Breast epithelium (tissue), 4 donors: ENCODE measurements at regions not wholly inside any gene's neighbourhood (a gene's known extent, or its start where the extent isn't known, plus 50 kb on each side); places are given as distances from the start of the nearest gene placed in this dataset.
A peak's percentile ranks its signal among the peaks of the same experiment; 100 is the strongest.
"Not testable (repeated sequence)": the region's sequence is repeated elsewhere in the genome, so short reads cannot be mapped to it uniquely, and the experiment has no call there.

ENCODE experiments used
- DNase-seq, 2 donors: peaks; one replicate each; pipeline ENCODE4 v3.0.0-alpha.2; 2019; ENCODE audit warnings: low spot score in 2 of 2
- H3K27ac ChIP-seq, 2 donors: fragments of 200-600 bp; sonication (generic) in 1 of 2; one replicate each; pipeline ENCODE4 v1.5.1; 2016 to 2019; ENCODE audit warnings: mild to moderate bottlenecking in 1 of 2
- H3K27me3 ChIP-seq, 2 donors: fragments of 200-600 bp; sonication (generic) in 1 of 2; one replicate each; pipeline versions ENCODE4 v1.5.1 to v1.6.0; 2017 to 2019; ENCODE audit warnings: control low read depth in 1 of 2, mild to moderate bottlenecking in 1 of 2
- H3K36me3 ChIP-seq: fragments of 200-600 bp; one replicate; pipeline ENCODE4 v1.5.1; 2019
- H3K4me1 ChIP-seq, 2 donors: fragments of 200-600 bp; sonication (generic); one replicate each; pipeline ENCODE4 v1.5.1; 2016 to 2019; ENCODE audit warnings: control low read depth in 1 of 2
- H3K4me3 ChIP-seq, 3 donors: fragments of 200-600 bp; sonication (generic); 1 replicate in 2 of 3; 2 replicates in 1 of 3; pipeline ENCODE4 v1.5.1; 2016 to 2019; ENCODE audit warnings: mild to moderate bottlenecking in 3 of 3, moderate library complexity in 2 of 3
- H3K9me3 ChIP-seq, 2 donors: fragments of 200-600 bp; sonication (generic) in 1 of 2; one replicate each; pipeline ENCODE4 v1.5.1; 2016 to 2019; ENCODE audit warnings: control low read depth in 1 of 2
- POLR2A ChIP-seq: fragments of 450-650 bp; IDR thresholded peaks from one replicate; pipeline ENCODE4 v1.6.1; 2016; ENCODE audit warnings: antibody characterized with exemption, mild to moderate bottlenecking, moderate library complexity
- POLR2AphosphoS5 ChIP-seq, 3 donors: sonication (generic); formaldehyde crosslinking; IDR thresholded peaks; one replicate each; pipeline ENCODE4 v1.6.1; 2017; ENCODE audit warnings: antibody characterized with exemption in 3 of 3
- intact Hi-C: fragments of 100-400 bp; cut with DNase I; formaldehyde crosslinking; loops from one replicate; pipeline ENCODE4 v1.15.1; 2023; ENCODE audit warnings: low total_unique reads
- TF ChIP-seq, protein P1 (sequence below), 3 donors: fragments of 450-650 bp; IDR thresholded peaks; one replicate each; pipeline ENCODE4 v1.5.1; 2016 to 2017; ENCODE audit warnings: antibody characterized with exemption in 3 of 3, mild to moderate bottlenecking in 3 of 3, moderate library complexity in 3 of 3

DNA sequence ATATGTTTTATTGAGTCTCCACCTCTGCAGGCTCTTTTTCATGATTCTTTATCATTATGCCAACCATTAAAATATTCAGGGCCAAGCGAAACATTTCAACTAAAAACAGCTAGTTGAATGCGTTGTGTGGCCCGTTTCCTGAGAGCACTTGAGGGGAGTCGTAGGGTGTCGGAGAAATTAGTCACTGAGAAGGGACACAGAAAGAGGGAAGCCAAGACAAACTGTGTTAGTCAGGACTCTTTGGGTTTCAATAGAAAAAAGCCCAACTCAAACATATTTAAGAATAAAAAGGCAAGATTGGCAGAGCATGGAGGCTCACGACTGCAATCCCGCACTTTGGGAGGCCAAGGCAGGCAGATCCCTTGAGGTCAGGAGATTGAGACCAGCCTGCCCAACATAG is 58.9 kb downstream of the MAFB start:
- no peak for DNase-seq
- TF ChIP-seq, protein P1, sequence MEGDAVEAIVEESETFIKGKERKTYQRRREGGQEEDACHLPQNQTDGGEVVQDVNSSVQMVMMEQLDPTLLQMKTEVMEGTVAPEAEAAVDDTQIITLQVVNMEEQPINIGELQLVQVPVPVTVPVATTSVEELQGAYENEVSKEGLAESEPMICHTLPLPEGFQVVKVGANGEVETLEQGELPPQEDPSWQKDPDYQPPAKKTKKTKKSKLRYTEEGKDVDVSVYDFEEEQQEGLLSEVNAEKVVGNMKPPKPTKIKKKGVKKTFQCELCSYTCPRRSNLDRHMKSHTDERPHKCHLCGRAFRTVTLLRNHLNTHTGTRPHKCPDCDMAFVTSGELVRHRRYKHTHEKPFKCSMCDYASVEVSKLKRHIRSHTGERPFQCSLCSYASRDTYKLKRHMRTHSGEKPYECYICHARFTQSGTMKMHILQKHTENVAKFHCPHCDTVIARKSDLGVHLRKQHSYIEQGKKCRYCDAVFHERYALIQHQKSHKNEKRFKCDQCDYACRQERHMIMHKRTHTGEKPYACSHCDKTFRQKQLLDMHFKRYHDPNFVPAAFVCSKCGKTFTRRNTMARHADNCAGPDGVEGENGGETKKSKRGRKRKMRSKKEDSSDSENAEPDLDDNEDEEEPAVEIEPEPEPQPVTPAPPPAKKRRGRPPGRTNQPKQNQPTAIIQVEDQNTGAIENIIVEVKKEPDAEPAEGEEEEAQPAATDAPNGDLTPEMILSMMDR (IDR thresholded peaks at IDR 0.05) = no peak
- no peak for TF ChIP-seq POLR2A
- no peak for TF ChIP-seq POLR2AphosphoS5 (IDR thresholded peaks at IDR 0.05)
- H3K4me1 ChIP-seq = no peaks in the 10 kb centered on the region
- no peak overlapping the region for H3K27ac ChIP-seq
- no peak overlapping the region for H3K4me3 ChIP-seq
- H3K36me3 ChIP-seq = no peaks in the 10 kb centered on the region
- H3K27me3 ChIP-seq = no peaks in the 10 kb centered on the region
- intact Hi-C loops = no loop called here
- H3K9me3 ChIP-seq = peaks cover 0 to 6% of the 10 kb centered on the region in 2 donors

DNA sequence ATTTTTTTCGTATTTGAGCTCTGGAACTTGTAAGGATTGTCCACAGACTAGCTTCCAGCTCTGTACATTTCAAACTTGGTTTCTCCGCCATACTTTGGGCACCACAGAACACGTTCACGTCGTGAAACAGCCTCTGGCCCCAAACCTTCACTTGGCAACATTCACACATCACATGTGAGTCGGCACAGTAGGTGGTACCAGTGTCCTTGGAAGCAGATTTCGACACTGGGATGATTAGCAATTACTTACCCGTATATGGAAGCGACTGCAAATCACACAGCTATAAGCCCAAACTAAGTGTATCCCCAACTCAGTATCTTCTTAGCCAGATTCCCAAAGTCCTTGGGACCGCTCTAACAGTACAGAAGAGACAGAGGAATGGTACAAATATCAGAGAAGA is 60.2 kb downstream of the MAFB start:
- Histone ChIP-seq H3K27ac (no peak overlapping the region), H3K9me3 (peaks cover 0 to 6% of the 10 kb centered on the region in 2 donors), H3K4me3 (no peak overlapping the region), H3K36me3 (no peaks in the 10 kb centered on the region), H3K4me1 (no peaks in the 10 kb centered on the region), H3K27me3 (no peaks in the 10 kb centered on the region)
- DNase-seq = peak in 1 of 2 donors; percentile 54
- intact Hi-C loops = no loop called here
- TF ChIP-seq, protein P1 (IDR thresholded peaks at IDR 0.05) = no peak
- TF ChIP-seq POLR2AphosphoS5 (IDR thresholded peaks at IDR 0.05) (no peak), POLR2A (no peak)

DNA sequence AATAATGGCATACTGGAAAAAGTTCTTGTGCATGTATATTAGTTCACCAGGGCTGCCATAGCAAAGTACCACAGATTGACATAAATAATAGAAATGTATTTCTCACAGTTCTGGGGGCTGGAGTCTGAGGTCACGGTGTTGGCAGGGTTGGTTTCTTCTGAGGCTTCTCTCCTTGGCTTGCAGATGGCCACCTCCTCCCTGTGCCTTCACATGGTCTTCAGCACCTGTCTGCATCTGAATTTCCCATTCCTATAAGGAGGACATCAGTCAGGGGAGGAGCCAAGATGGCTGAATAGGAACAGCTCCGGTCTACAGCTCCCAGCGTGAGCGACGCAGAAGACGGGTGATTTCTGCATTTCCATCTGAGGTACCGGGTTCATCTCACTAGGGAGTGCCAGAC is 70.0 kb downstream of the MAFB start:
- not testable (repeated sequence) for H3K27ac ChIP-seq, DNase-seq, H3K27me3 ChIP-seq

DNA sequence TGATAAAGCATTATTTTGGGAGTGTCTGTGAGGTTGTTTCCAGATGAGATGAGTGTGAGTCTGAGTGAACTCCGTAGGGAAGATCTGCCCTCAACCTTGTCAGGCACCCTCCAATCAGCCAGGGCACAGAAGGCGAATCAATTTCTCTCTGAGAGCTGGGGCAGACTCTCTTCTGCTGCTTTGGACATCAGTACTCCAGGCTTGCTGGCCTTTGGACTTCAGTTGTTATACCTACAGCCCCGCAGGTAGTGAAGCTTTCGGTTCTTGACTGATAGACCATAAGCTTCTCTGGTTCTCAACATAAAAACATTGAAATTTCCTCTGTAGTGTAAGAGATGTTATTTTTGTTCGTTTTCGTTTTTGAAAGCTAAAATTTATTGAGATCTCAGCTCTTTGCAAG is 71.4 kb downstream of the MAFB start:
- intact Hi-C loops = no loop called here
- H3K36me3 ChIP-seq = no peaks in the 10 kb centered on the region
- no peak overlapping the region for H3K27ac ChIP-seq
- DNase-seq = no peak
- H3K27me3 ChIP-seq = no peaks in the 10 kb centered on the region
- no peaks in the 10 kb centered on the region for H3K9me3 ChIP-seq
- no peaks in the 10 kb centered on the region for H3K4me1 ChIP-seq
- H3K4me3 ChIP-seq = no peak overlapping the region
- TF ChIP-seq, protein P1 (IDR thresholded peaks at IDR 0.05) = no peak
- no peak for TF ChIP-seq POLR2AphosphoS5 (IDR thresholded peaks at IDR 0.05)
- TF ChIP-seq POLR2A = no peak

More for the DNA sequence above, 70.0 kb downstream of the MAFB start:
- H3K4me1 ChIP-seq, intact Hi-C loops, H3K36me3 ChIP-seq, H3K4me3 ChIP-seq, H3K9me3 ChIP-seq: not testable (repeated sequence)

DNA sequence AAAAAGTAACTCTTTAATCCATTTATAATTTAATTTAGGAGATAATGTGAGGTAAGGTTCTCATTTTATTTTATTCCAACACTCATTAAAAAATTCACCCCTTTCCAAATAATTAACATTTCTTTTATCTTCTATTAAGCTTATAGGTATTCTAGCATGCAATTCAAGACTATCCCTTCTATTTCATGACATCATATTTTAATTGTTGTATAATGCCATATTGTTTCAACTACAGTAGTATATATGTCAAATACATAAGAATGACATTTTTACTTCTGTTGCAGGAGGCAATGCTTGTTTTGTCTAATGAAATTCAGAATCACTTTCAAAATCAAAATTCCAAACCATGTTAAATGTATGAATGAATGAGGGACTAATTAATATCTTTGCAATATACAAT is 76.2 kb downstream of the MAFB start:
- H3K4me3 ChIP-seq = no peak overlapping the region
- DNase-seq = no peak
- H3K4me1 ChIP-seq = no peaks in the 10 kb centered on the region
- no peak for TF ChIP-seq POLR2A
- TF ChIP-seq, protein P1 (IDR thresholded peaks at IDR 0.05) = no peak
- no peak for TF ChIP-seq POLR2AphosphoS5 (IDR thresholded peaks at IDR 0.05)
- no peaks in the 10 kb centered on the region for H3K36me3 ChIP-seq
- intact Hi-C loops = no loop called here
- H3K9me3 ChIP-seq = no peaks in the 10 kb centered on the region
- H3K27ac ChIP-seq = no peak overlapping the region
- H3K27me3 ChIP-seq = no peaks in the 10 kb centered on the region

DNA sequence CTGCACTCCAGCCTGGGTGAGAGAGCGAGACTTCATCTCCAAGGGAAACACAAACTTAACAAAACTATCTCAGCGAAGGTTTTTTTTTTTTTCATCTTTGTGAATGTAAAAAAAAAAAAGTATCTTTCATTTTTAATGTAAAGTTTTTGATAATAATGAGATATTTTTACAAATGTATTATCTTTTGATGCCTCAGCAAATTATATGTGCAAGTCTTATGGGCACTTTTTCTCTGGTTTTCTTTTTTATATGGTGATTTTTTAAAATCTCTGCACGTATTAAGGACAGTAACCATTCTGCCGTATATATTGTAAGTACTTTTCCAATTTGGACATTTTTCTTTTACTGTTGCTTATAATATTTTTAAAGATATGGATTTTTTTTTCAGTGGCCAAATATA is 76.8 kb downstream of the MAFB start:
- Histone ChIP-seq H3K4me1 (no peaks in the 10 kb centered on the region), H3K27me3 (no peaks in the 10 kb centered on the region), H3K9me3 (no peaks in the 10 kb centered on the region), H3K27ac (no peak overlapping the region), H3K4me3 (no peak overlapping the region), H3K36me3 (no peaks in the 10 kb centered on the region)
- no peak for DNase-seq
- TF ChIP-seq, protein P1 (IDR thresholded peaks at IDR 0.05) = no peak
- TF ChIP-seq POLR2AphosphoS5 (IDR thresholded peaks at IDR 0.05) (no peak), POLR2A (no peak)
- intact Hi-C loops = no loop called here
